ENCODE measurements at regions not wholly inside any gene's neighbourhood (a gene's known extent, or its start where the extent isn't known, plus 50 kb on each side); places are given as distances from the start of the nearest gene placed in this dataset.

DNA sequence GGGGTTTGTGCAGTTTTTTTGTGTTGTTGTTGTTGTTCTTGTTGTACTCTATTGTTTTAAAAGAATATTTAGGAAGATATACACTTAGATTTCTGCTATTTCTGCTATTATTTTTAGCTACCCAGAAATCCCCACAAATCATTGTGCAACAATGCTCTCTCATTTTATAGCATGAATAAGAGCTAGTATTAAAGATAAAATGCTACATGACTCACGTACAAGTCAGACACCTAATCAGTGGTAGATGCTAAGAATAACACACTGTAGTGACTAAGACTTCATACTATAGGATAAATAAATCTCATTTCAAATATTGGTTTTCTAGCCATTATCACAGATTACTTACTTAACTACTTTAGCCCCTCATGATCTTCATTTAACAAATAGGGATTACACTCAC lies 920.5 kb downstream of the KCNMA1 start:
- H3K27me3 ChIP-seq: no peaks in the 10 kb centered on the region
- intact Hi-C loops (cut with DNase I): no loop called here
- H3K36me3 ChIP-seq (replicated peaks in 1 of 2): no peaks in the 10 kb centered on the region
- DNase-seq: no peak
- no peaks in the 10 kb centered on the region for H3K4me1 ChIP-seq (replicated peaks in 1 of 2)
- 27 to 54% (median 48%) methylated on average over 1 of the region's 1 CpG for WGBS, 4 donors
- H3K4me3 ChIP-seq: no peak overlapping the region
- TF ChIP-seq POLR2A (IDR thresholded peaks at IDR 0.05): no peak
- H3K27ac ChIP-seq: no peak overlapping the region
- no peaks in the 10 kb centered on the region for H3K9me3 ChIP-seq (replicated peaks in 1 of 3)

DNA sequence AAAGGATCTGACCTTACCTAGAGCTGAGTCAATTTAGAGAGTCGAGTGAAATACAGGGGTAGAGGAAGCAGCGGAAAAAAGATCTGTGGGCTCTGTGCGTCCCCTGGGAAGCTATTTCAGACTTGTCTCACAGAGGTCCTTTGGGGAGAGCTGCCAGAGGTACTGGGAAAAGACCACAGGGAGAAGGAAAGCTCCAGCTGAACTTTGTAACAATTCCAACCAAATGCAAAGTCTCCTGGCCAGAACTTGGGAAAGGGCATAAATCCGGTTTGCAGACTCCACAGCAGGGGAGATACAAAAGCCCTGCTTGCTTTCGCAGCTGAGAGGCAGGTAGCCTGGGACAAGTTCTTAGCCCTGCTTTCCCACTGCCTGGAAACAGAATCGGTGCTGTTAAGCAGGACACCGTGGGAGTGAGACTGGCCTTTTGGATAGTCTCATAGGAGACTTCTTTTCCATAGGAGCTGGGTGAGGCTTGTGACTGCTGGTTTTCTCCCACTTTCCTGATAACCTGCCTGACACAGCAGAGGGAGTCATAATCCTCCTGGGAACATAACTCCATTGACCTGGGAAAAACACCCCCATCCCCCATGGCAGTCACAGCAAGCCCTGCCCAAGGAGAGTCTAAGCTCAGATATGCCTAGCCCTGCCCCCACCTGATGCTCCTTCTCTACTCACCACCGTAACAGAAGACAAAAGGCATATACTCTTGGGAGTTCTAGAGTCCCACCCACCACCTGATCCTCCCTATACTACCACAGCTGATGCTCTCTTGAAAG lies 926.2 kb downstream of the KCNMA1 start:
- intact Hi-C loops (cut with DNase I): no loop called here

DNA sequence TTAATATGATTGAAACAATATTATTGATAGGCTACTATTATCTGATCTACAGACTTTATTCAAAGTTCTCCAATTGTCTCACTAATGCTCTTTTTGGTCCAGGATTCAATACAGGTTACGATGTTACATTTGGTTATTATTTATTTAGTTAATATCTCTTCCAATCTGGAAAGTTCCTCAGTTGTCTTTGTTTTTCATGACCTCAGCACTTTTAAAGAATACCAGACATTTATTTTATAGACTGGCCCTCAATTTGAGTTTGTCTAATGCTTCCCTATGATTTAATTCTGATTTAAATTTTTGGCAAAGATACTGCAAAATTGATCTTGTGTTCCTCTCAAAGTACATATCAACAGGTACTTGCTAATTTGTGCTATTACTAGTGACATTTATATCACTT lies 937.4 kb downstream of the KCNMA1 start:
- Histone ChIP-seq H3K27me3 (peaks cover 3% of the 10 kb centered on the region), H3K27ac (no peak overlapping the region), H3K9me3 (replicated peaks in 1 of 3) (no peaks in the 10 kb centered on the region), H3K36me3 (replicated peaks in 1 of 2) (no peaks in the 10 kb centered on the region), H3K4me1 (replicated peaks in 1 of 2) (no peaks in the 10 kb centered on the region), H3K4me3 (no peak overlapping the region)
- intact Hi-C loops (cut with DNase I): no loop called here
- DNase-seq: no peak
- WGBS, 4 donors: 89 to 98% (median 96%) methylated on average over 1 of the region's 1 CpG
- TF ChIP-seq, protein P1, sequence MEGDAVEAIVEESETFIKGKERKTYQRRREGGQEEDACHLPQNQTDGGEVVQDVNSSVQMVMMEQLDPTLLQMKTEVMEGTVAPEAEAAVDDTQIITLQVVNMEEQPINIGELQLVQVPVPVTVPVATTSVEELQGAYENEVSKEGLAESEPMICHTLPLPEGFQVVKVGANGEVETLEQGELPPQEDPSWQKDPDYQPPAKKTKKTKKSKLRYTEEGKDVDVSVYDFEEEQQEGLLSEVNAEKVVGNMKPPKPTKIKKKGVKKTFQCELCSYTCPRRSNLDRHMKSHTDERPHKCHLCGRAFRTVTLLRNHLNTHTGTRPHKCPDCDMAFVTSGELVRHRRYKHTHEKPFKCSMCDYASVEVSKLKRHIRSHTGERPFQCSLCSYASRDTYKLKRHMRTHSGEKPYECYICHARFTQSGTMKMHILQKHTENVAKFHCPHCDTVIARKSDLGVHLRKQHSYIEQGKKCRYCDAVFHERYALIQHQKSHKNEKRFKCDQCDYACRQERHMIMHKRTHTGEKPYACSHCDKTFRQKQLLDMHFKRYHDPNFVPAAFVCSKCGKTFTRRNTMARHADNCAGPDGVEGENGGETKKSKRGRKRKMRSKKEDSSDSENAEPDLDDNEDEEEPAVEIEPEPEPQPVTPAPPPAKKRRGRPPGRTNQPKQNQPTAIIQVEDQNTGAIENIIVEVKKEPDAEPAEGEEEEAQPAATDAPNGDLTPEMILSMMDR (IDR thresholded peaks at IDR 0.05): no peak
- TF ChIP-seq POLR2A (IDR thresholded peaks at IDR 0.05): no peak

More for the DNA sequence above, 926.2 kb downstream of the KCNMA1 start:
- Histone ChIP-seq H3K27ac (no peak overlapping the region), H3K9me3 (replicated peaks in 1 of 3) (no peaks in the 10 kb centered on the region), H3K4me1 (replicated peaks in 1 of 2) (no peaks in the 10 kb centered on the region), H3K27me3 (no peaks in the 10 kb centered on the region), H3K4me3 (no peak overlapping the region), H3K36me3 (replicated peaks in 1 of 2) (no peaks in the 10 kb centered on the region)
- TF ChIP-seq POLR2A (IDR thresholded peaks at IDR 0.05): no peak
- DNase-seq: no peak
- 71 to 80% (median 74%) methylated on average over 8 of the region's 8 CpGs for WGBS, 4 donors

DNA sequence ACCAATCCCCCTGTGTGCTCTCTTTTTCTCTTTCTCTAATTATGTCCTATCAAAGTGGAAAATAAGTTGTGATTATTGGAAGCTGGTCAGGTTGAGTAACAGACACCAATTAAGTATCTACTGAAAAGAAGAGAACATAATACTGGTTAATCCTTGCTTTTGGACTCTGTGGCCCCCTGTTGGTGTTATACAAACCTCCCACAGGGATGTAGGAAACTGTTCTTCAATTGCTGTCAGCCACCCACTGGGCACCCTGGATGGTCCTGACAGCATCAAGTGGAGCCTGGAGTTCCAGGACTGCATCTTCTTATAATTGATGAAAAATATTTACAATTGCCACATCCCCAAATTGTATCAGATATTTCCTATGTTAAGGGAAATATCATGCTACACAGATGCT lies 939.7 kb downstream of the KCNMA1 start:
- no peak for DNase-seq
- H3K27me3 ChIP-seq: no peaks in the 10 kb centered on the region
- no peaks in the 10 kb centered on the region for H3K9me3 ChIP-seq (replicated peaks in 1 of 3)
- no peaks in the 10 kb centered on the region for H3K4me1 ChIP-seq (replicated peaks in 1 of 2)
- H3K4me3 ChIP-seq: no peak overlapping the region
- no peaks in the 10 kb centered on the region for H3K36me3 ChIP-seq (replicated peaks in 1 of 2)
- intact Hi-C loops (cut with DNase I): no loop called here
- TF ChIP-seq, protein P1 (IDR thresholded peaks at IDR 0.05): no peak
- TF ChIP-seq POLR2A (IDR thresholded peaks at IDR 0.05): no peak
- H3K27ac ChIP-seq: no peak overlapping the region

DNA sequence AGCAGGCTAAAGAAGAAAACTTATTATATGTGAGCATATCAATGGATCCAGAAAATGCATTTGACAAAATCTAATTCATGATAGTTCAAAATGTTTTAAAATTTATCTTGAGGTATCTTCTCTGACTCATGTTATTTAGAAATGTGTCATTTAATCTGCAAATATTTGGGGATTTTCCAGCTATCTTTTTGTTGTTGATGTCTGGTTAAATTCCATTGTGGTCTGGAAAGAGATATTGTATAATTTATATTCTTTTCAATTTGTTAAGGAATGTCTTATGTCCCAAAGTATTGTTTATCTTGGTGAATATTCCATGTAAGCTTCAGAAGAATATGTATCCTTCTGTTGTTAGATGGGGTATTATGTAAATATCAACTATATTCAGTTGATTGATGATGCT lies 942.5 kb downstream of the KCNMA1 start:
- Histone ChIP-seq H3K27me3 (no peaks in the 10 kb centered on the region), H3K4me1 (replicated peaks in 1 of 2) (no peaks in the 10 kb centered on the region), H3K27ac (no peak overlapping the region), H3K36me3 (replicated peaks in 1 of 2) (no peaks in the 10 kb centered on the region), H3K4me3 (no peak overlapping the region), H3K9me3 (replicated peaks in 1 of 3) (no peaks in the 10 kb centered on the region)
- DNase-seq: no peak
- intact Hi-C loops (cut with DNase I): no loop called here
- TF ChIP-seq, protein P1 (IDR thresholded peaks at IDR 0.05): no peak
- no peak for TF ChIP-seq POLR2A (IDR thresholded peaks at IDR 0.05)

Measured in adrenal gland (tissue), 9 donors.